Gastrocnemius medialis (tissue), 4 donors: ENCODE measurements at regions not wholly inside any gene's neighbourhood (a gene's known extent, or its start where the extent isn't known, plus 50 kb on each side); places are given as distances from the start of the nearest gene placed in this dataset.

ENCODE experiments used
- ATAC-seq, 2 donors: fragments of 150-250 bp; one replicate each; pipeline ENCODE4 v1.9.1; 2016
- DNase-seq, 2 donors: peaks; one replicate each; pipeline ENCODE4 v3.0.0-alpha.2; 2019
- H3K27ac ChIP-seq, 4 donors: fragments of 200-600 bp; sonication (generic); 1 replicate in 1 of 4; 2 replicates in 3 of 4; pipeline ENCODE4 v1.5.1; 2016 to 2018; ENCODE audit warnings: mild to moderate bottlenecking in 2 of 4, moderate library complexity in 1 of 4
- H3K27me3 ChIP-seq, 3 donors: fragments of 200-600 bp; sonication (generic) in 2 of 3; 1 replicate in 1 of 3; 2 replicates in 2 of 3; pipeline versions ENCODE4 v1.5.1 to v1.6.0; 2016 to 2019; ENCODE audit warnings: mild to moderate bottlenecking in 1 of 3, moderate library complexity in 1 of 3
- H3K36me3 ChIP-seq, 2 donors: fragments of 200-600 bp; sonication (generic) in 1 of 2; one replicate each; pipeline ENCODE4 v1.5.1; 2017 to 2018
- H3K4me1 ChIP-seq, 2 donors: fragments of 200-600 bp; sonication (generic) in 1 of 2; one replicate each; pipeline ENCODE4 v1.5.1; 2016 to 2017; ENCODE audit warnings: mild to moderate bottlenecking in 2 of 2
- H3K4me3 ChIP-seq, 4 donors: fragments of 200-600 bp; sonication (generic) in 3 of 4; 1 replicate in 1 of 4; 2 replicates in 3 of 4; pipeline ENCODE4 v1.5.1; 2016 to 2019; ENCODE audit warnings: mild to moderate bottlenecking in 2 of 4
- H3K9me3 ChIP-seq, 3 donors: fragments of 200-600 bp; sonication (generic) in 2 of 3; 1 replicate in 1 of 3; 2 replicates in 2 of 3; pipeline ENCODE4 v1.5.1; 2016 to 2019
- CTCF ChIP-seq, 5 experiments: fragments of 450-650 bp in 3 of 5; fragments of 200-600 bp in 2 of 5; sonication (generic) in 2 of 5; IDR thresholded peaks in 4 of 5; conservative IDR thresholded peaks in 1 of 5; 1 replicate in 4 of 5; 2 replicates in 1 of 5; pipeline ENCODE4 v1.5.1; 2016 to 2019; ENCODE audit warnings: antibody characterized with exemption in 5 of 5, mild to moderate bottlenecking in 3 of 5, moderate library complexity in 3 of 5
- POLR2A ChIP-seq, 2 donors: fragments of 450-650 bp; IDR thresholded peaks; one replicate each; pipeline ENCODE4 v1.6.1; 2017; ENCODE audit warnings: antibody characterized with exemption in 2 of 2, mild to moderate bottlenecking in 2 of 2, moderate library complexity in 2 of 2
- in situ Hi-C, 4 donors: fragments of 200-750 bp; cut with MboI; loops; one replicate each; pipeline versions ENCODE4 v1.15.0 to v1.8.0; 2017; ENCODE audit warnings: low sequenced_read_pairs in 4 of 4
- intact Hi-C: fragments of 100-400 bp; cut with DNase I; formaldehyde crosslinking; loops from one replicate; pipeline ENCODE4 v1.15.1; 2023; ENCODE audit warnings: low total_unique reads

- H3K27me3 ChIP-seq, result peaks cover 0 to 8% (median 6%) of the 10 kb centered on the region in 3 donors
- in situ Hi-C loops, result no loop called here
- ATAC-seq, result no peak
- no peaks in the 10 kb centered on the region for H3K9me3 ChIP-seq
- no peak for DNase-seq
- no peak for TF ChIP-seq POLR2A (IDR thresholded peaks at IDR 0.05)
- no peak for TF ChIP-seq CTCF (IDR thresholded peaks at IDR 0.05 in 4 of 5, conservative IDR thresholded peaks at IDR 0.05 in 1 of 5)
- intact Hi-C loops, result no loop called here
- H3K27ac ChIP-seq, result no peak overlapping the region
- no peaks in the 10 kb centered on the region for H3K36me3 ChIP-seq
- H3K4me1 ChIP-seq, result no peaks in the 10 kb centered on the region
- no peak overlapping the region for H3K4me3 ChIP-seq
These were observed 135.3 kb downstream of the ERMARD start for GRCh38 chr6:169886631-169887227.

- DNase-seq, result no peak
- intact Hi-C loops, result no loop called here
- Histone ChIP-seq H3K27me3 (peaks cover 5 to 8% (median 6%) of the 10 kb centered on the region in 3 donors), H3K27ac (no peak overlapping the region), H3K4me3 (no peak overlapping the region), H3K9me3 (no peaks in the 10 kb centered on the region), H3K4me1 (no peaks in the 10 kb centered on the region), H3K36me3 (no peaks in the 10 kb centered on the region)
- in situ Hi-C loops, result no loop called here
- TF ChIP-seq POLR2A (IDR thresholded peaks at IDR 0.05) (no peak), CTCF (IDR thresholded peaks at IDR 0.05 in 4 of 5, conservative IDR thresholded peaks at IDR 0.05 in 1 of 5) (no peak)
- no peak for ATAC-seq
These were observed 134.4 kb downstream of the ERMARD start for GRCh38 chr6:169885831-169886230.

- DNase-seq (no peak), ATAC-seq (no peak)
- Histone ChIP-seq H3K4me3 (no peak overlapping the region), H3K4me1 (no peaks in the 10 kb centered on the region), H3K36me3 (no peaks in the 10 kb centered on the region), H3K27me3 (peaks cover 6 to 8% (median 7%) of the 10 kb centered on the region in 3 donors), H3K27ac (no peak overlapping the region), H3K9me3 (no peaks in the 10 kb centered on the region)
- intact Hi-C loops (no loop called here), in situ Hi-C loops (no loop called here)
- TF ChIP-seq CTCF (IDR thresholded peaks at IDR 0.05 in 4 of 5, conservative IDR thresholded peaks at IDR 0.05 in 1 of 5) (no peak), POLR2A (IDR thresholded peaks at IDR 0.05) (no peak)
These were observed 133.7 kb downstream of the ERMARD start for GRCh38 chr6:169885131-169885530.

GRCh38 chr6:169884158-169884557 lies 132.7 kb downstream of the ERMARD start:
- intact Hi-C loops, result no loop called here
- Histone ChIP-seq H3K4me3 (no peak overlapping the region), H3K27me3 (peaks cover 2 to 8% (median 6%) of the 10 kb centered on the region in 3 donors), H3K9me3 (no peaks in the 10 kb centered on the region), H3K4me1 (no peaks in the 10 kb centered on the region), H3K36me3 (no peaks in the 10 kb centered on the region), H3K27ac (no peak overlapping the region)
- no peak for TF ChIP-seq CTCF (IDR thresholded peaks at IDR 0.05 in 4 of 5, conservative IDR thresholded peaks at IDR 0.05 in 1 of 5)
- in situ Hi-C loops, result no loop called here
- ATAC-seq, result no peak
- DNase-seq, result no peak

- intact Hi-C loops, result no loop called here
- TF ChIP-seq POLR2A (IDR thresholded peaks at IDR 0.05) (no peak), CTCF (IDR thresholded peaks at IDR 0.05 in 4 of 5, conservative IDR thresholded peaks at IDR 0.05 in 1 of 5) (no peak)
- Histone ChIP-seq H3K27ac (no peak overlapping the region), H3K9me3 (no peaks in the 10 kb centered on the region), H3K27me3 (peaks cover 0 to 8% (median 6%) of the 10 kb centered on the region in 3 donors), H3K4me3 (no peak overlapping the region), H3K4me1 (no peaks in the 10 kb centered on the region), H3K36me3 (no peaks in the 10 kb centered on the region)
- in situ Hi-C loops, result no loop called here
- DNase-seq, result no peak
- no peak for ATAC-seq
These were observed 131.9 kb downstream of the ERMARD start for GRCh38 chr6:169883316-169883715.
